K562 (cell line): ENCODE measurements at regions not wholly inside any gene's neighbourhood (a gene's known extent, or its start where the extent isn't known, plus 50 kb on each side); places are given as distances from the start of the nearest gene placed in this dataset.

ENCODE experiments used
- CHD7 ChIP-seq: fragments of 200-600 bp; sonication (generic); IDR thresholded peaks from one replicate; pipeline ENCODE4 v1.6.1; 2012; ENCODE audit warnings: mild to moderate bottlenecking, low read depth, low read length, inconsistent platforms

DNA sequence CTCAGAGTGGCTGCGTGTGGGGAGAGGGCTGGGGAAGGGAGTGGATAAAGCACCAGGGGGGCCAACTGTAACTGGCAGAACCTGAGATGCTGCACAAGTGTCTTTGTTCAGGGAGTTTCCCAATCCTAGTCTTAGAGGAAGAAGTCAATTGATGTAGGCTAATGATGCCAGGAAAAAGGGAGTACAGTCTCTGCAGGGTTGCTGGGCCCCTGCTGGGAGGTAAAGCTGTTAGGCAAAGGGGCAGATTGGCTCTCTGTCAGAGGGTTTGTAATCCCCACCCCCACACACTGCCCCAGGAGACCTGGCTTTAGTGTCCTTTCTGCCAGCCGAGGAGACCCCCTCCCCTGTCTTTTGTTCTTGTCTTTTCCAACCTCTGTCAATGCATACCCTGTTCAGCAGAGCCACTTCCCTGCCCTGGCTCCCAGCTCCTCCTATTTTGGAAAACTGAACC, 178.4 kb downstream of the KCNA5 start (continued):
- TF ChIP-seq CHD7, result no peak
